Liver (tissue), 7 donors: ENCODE measurements at regions not wholly inside any gene's neighbourhood (a gene's known extent, or its start where the extent isn't known, plus 50 kb on each side); places are given as distances from the start of the nearest gene placed in this dataset.

Experiments used
- DNase-seq: peaks from one replicate; pipeline ENCODE4 v3.0.0-alpha.2; 2017; ENCODE audit warnings: low spot score
- H3K27ac ChIP-seq, 2 donors: one replicate each; pipeline ENCODE4 v1.7.0; 2013; ENCODE audit warnings: inconsistent platforms in 2 of 2, low read length in 2 of 2, control low read depth in 1 of 2, low read depth in 1 of 2, mild to moderate bottlenecking in 1 of 2
- H3K27me3 ChIP-seq, 4 donors: one replicate each; pipeline versions ENCODE4 v1.6.1 to v1.7.0; 2013; ENCODE audit warnings: low read length in 3 of 4, inconsistent platforms in 1 of 4, mild to moderate bottlenecking in 1 of 4, moderate library complexity in 1 of 4; ENCODE audit not compliant: control insufficient read depth in 4 of 4, insufficient read depth in 4 of 4
- H3K36me3 ChIP-seq, 4 donors: one replicate each; pipeline versions ENCODE4 v1.6.1 to v1.7.0; 2013; ENCODE audit warnings: low read length in 3 of 4, mild to moderate bottlenecking in 3 of 4, low read depth in 1 of 4, moderate library complexity in 1 of 4; ENCODE audit not compliant: control insufficient read depth in 4 of 4, insufficient read depth in 3 of 4
- H3K4me1 ChIP-seq, 4 donors: one replicate each; pipeline versions ENCODE4 v1.6.1 to v1.7.0; 2013; ENCODE audit warnings: low read length in 3 of 4, mild to moderate bottlenecking in 3 of 4, moderate library complexity in 1 of 4; ENCODE audit not compliant: control insufficient read depth in 4 of 4, insufficient read depth in 4 of 4
- H3K4me3 ChIP-seq, 3 donors: one replicate each; pipeline versions ENCODE4 v1.6.1 to v1.7.0; 2013; ENCODE audit warnings: low read length in 3 of 3, control low read depth in 1 of 3, low read depth in 1 of 3, mild to moderate bottlenecking in 1 of 3
- H3K9ac ChIP-seq, 2 donors: one replicate each; pipeline ENCODE4 v1.7.0; 2013; ENCODE audit warnings: low read length in 2 of 2, mild to moderate bottlenecking in 2 of 2, moderate library complexity in 2 of 2, control low read depth in 1 of 2, low read depth in 1 of 2
- H3K9me3 ChIP-seq, 4 donors: one replicate each; pipeline versions ENCODE4 v1.6.1 to v1.7.0; 2013; ENCODE audit warnings: low read length in 3 of 4; ENCODE audit not compliant: control insufficient read depth in 4 of 4
- EGR1 ChIP-seq, 2 donors: IDR thresholded peaks; 2 replicates each; pipeline ENCODE4 v1.6.1; 2016 to 2018; ENCODE audit warnings: antibody characterized with exemption in 2 of 2, low read depth in 2 of 2
- FOXA1 ChIP-seq: IDR thresholded peaks from 2 replicates; pipeline ENCODE4 v1.6.1; 2016; ENCODE audit warnings: antibody characterized with exemption
- FOXA2 ChIP-seq: IDR thresholded peaks from 2 replicates; pipeline ENCODE4 v1.6.1; 2016; ENCODE audit warnings: antibody characterized with exemption
- HNF4A ChIP-seq, 2 donors: conservative IDR thresholded peaks; 2 replicates each; pipeline ENCODE4 v1.6.1; 2016; ENCODE audit warnings: antibody characterized with exemption in 2 of 2, mild to moderate bottlenecking in 2 of 2
- HNF4G ChIP-seq: IDR thresholded peaks from 2 replicates; pipeline ENCODE4 v1.6.1; 2016; ENCODE audit warnings: antibody characterized with exemption
- JUND ChIP-seq, 2 donors: IDR thresholded peaks; 2 replicates each; pipeline ENCODE4 v1.6.1; 2016; ENCODE audit warnings: antibody characterized with exemption in 2 of 2
- NR2F2 ChIP-seq: IDR thresholded peaks from 2 replicates; pipeline ENCODE4 v1.6.1; 2016; ENCODE audit warnings: antibody characterized with exemption
- RAD21 ChIP-seq, 2 donors: IDR thresholded peaks; 2 replicates each; pipeline ENCODE4 v1.6.1; 2016; ENCODE audit warnings: antibody characterized with exemption in 2 of 2, mild to moderate bottlenecking in 2 of 2
- TAF1 ChIP-seq: conservative IDR thresholded peaks from 2 replicates; pipeline ENCODE4 v1.6.1; 2016; ENCODE audit warnings: antibody characterized with exemption, mild to moderate bottlenecking
- YY1 ChIP-seq: IDR thresholded peaks from 2 replicates; pipeline ENCODE4 v1.6.1; 2016; ENCODE audit warnings: antibody characterized with exemption, mild to moderate bottlenecking
- WGBS: extraction: QIAGEN DNeasy Blood & Tissue Kit; methylation state at CpG from one replicate; pipeline ENCODE4 v1.1.7; 2013; 5-methylcytosine and 5-hydroxymethylcytosine counted together
- TF ChIP-seq, protein P1 (sequence below): IDR thresholded peaks from 2 replicates; pipeline ENCODE4 v1.6.1; 2016; ENCODE audit warnings: antibody characterized with exemption
- TF ChIP-seq, protein P2 (sequence below): IDR thresholded peaks from 2 replicates; pipeline ENCODE4 v1.6.1; 2016; ENCODE audit warnings: antibody characterized with exemption
- donor health status: healthy.
- donor health status: healthy.
- donor health status: healthy.
- donor health status: healthy.

DNA sequence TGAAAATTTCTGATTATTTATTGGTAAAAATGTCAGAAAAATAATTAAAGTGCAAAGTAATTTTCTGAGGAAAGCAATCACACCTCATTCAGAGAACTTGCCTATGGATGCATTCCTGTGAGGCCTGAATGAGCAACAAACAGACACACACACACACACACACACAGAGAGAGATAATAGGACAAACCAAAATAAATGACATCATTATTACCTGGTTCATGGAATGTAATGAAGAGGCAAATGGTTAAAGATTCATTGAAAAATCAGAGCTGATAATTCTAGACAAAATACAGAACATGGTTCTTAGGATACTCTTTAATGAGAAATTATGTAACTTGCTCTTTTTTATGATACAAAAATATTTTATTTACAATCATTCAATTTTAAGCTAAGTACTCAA is 490.6 kb upstream of the POU3F2 start:
- H3K4me3 ChIP-seq = no peak overlapping the region
- H3K9me3 ChIP-seq = no peaks in the 10 kb centered on the region
- no peak overlapping the region for H3K27ac ChIP-seq
- H3K27me3 ChIP-seq = no peaks in the 10 kb centered on the region
- no peak overlapping the region for H3K9ac ChIP-seq
- H3K36me3 ChIP-seq = no peaks in the 10 kb centered on the region
- H3K4me1 ChIP-seq = no peaks in the 10 kb centered on the region
- no peak for DNase-seq
- TF ChIP-seq RAD21 (IDR thresholded peaks at IDR 0.05) = no peak
- no peak for TF ChIP-seq HNF4G
- TF ChIP-seq, protein P1, sequence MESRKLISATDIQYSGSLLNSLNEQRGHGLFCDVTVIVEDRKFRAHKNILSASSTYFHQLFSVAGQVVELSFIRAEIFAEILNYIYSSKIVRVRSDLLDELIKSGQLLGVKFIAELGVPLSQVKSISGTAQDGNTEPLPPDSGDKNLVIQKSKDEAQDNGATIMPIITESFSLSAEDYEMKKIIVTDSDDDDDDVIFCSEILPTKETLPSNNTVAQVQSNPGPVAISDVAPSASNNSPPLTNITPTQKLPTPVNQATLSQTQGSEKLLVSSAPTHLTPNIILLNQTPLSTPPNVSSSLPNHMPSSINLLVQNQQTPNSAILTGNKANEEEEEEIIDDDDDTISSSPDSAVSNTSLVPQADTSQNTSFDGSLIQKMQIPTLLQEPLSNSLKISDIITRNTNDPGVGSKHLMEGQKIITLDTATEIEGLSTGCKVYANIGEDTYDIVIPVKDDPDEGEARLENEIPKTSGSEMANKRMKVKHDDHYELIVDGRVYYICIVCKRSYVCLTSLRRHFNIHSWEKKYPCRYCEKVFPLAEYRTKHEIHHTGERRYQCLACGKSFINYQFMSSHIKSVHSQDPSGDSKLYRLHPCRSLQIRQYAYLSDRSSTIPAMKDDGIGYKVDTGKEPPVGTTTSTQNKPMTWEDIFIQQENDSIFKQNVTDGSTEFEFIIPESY = no peak
- TF ChIP-seq FOXA1 = no peak

DNA sequence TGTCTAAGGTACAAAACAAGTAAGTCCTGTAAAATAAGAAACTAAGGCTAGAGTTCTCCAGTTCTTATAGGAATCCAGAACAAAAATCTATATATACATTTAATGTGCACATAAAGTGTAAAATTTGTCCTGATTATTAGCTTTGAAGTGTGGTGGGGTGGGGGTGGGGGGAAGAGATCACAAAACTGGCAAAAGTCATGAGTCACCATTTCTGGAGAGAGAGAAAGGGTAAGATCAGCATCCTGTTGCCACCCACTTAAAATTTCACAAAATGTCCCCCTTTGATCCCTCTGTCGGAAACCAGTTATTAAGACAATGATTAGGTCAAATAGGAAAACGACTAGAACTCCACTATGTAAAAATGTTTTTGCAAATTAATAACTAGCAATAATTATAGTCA is 482.0 kb upstream of the POU3F2 start:
- 72% methylated on average over 2 of the region's 2 CpGs for WGBS

DNA sequence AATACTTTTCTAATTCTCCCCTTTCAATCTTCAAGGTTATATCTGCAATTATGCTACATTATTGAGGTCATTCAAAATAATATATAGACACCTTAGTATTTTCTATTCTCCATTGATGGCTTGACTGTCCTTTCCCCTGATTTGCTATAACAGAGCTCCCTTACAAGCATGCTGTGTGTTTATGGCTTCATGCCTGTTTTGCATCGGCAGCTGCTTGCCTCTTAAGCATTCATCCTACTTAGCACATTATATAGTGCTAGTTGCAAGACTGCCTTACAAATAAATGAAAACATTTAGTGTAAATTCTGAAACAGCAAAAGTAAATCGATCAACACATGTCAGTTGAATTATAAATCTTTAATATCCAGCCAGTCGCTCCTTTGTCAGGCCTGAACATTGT is 476.2 kb upstream of the POU3F2 start:
- Histone ChIP-seq H3K4me3 (no peak overlapping the region), H3K9me3 (no peaks in the 10 kb centered on the region), H3K36me3 (no peaks in the 10 kb centered on the region), H3K4me1 (no peaks in the 10 kb centered on the region), H3K27me3 (peaks cover 0 to 2% (median 0%) of the 10 kb centered on the region in 4 donors), H3K27ac (no peak overlapping the region), H3K9ac (no peak overlapping the region)
- DNase-seq = no peak
- TF ChIP-seq HNF4A (conservative IDR thresholded peaks at IDR 0.05) = no peak
- TF ChIP-seq, protein P1 = no peak
- no peak for TF ChIP-seq YY1
- TF ChIP-seq RAD21 (IDR thresholded peaks at IDR 0.05) = no peak
- 62% methylated on average over 3 of the region's 3 CpGs for WGBS

More for the DNA sequence above, 482.0 kb upstream of the POU3F2 start:
- Histone ChIP-seq H3K27ac (no peak overlapping the region), H3K36me3 (no peaks in the 10 kb centered on the region), H3K9ac (no peak overlapping the region), H3K4me1 (no peaks in the 10 kb centered on the region), H3K27me3 (peaks cover 0 to 2% (median 0%) of the 10 kb centered on the region in 4 donors), H3K9me3 (no peaks in the 10 kb centered on the region), H3K4me3 (no peak overlapping the region)
- no peak for DNase-seq
- TF ChIP-seq NR2F2 (no peak), FOXA1 (no peak), EGR1 (IDR thresholded peaks at IDR 0.05; ENCODE audit: low read depth in 2 of 2) (no peak), FOXA2 (no peak), JUND (IDR thresholded peaks at IDR 0.05) (no peak), HNF4G (no peak), TAF1 (no peak)
- TF ChIP-seq, protein P1 = no peak
- TF ChIP-seq, protein P2, sequence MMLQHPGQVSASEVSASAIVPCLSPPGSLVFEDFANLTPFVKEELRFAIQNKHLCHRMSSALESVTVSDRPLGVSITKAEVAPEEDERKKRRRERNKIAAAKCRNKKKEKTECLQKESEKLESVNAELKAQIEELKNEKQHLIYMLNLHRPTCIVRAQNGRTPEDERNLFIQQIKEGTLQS = no peak
